ENCODE measurements at regions not wholly inside any gene's neighbourhood (a gene's known extent, or its start where the extent isn't known, plus 50 kb on each side); places are given as distances from the start of the nearest gene placed in this dataset.
A peak's percentile ranks its signal among the peaks of the same experiment; 100 is the strongest.
"Not testable (repeated sequence)": the region's sequence is repeated elsewhere in the genome, so short reads cannot be mapped to it uniquely, and the experiment has no call there.

DNA sequence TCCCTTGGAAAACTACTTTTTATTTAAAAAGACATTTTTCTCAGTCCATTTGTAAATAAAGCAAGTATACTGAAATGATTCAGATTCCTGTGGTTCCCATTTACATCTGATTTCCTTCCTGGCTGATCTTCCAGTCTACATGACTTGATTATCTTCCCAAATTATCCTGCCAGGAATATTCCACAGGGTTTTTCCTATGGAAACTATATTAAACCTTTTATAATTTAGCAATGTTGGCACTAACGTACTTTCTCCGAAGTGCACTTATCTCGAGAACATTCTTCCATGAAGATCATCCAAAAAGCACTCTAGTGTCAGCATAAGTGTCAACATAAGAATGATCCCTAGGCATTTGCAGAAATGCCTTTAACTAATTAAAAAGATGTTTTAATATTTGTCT lies 347.7 kb upstream of the KIF2B start:
- peak; percentile 1 for DNase-seq

DNA sequence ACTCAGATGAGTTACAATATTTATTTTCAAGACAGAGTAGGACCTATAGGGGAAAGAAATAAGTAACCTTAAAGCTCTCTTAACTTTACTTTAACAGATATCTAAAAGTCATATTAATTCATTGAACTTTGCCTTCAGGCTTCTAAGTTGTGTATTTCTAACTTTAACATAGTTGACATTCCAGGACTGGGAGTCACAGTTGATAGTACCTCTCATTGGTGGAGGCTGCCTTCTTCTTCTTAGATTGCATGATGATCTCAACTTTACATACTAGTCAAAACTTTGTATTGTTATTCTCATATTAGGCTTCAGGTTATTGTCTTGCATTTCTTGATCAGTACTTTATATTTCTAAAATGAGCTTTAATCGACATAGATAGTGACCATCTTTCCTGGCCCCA lies 350.1 kb upstream of the KIF2B start:
- peak; percentile 7 for DNase-seq

DNA sequence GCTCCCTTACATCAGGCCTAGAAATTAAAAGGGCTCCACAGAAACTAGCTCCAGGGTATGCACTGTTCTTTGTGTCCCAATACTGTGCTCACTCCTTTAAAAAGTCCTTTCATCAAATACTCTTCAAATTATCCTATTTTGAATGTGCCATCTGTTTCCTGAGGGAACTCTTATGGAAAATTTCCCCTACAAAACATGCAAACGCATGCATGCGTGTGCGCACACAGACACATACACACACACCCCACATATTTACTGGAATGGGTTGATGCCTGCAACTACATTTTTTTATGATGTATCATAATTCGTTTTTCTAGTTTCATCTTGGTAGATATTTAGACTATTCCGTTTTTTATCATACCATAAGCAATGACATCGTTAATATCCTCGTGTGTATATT lies 351.2 kb upstream of the KIF2B start:
- DNase-seq: no peak

- peak; percentile 0 for DNase-seq
Measured at GRCh38 chr17:53470626-53471025, 352.1 kb upstream of the KIF2B start.

GRCh38 chr17:53466733-53467132 lies 356.0 kb upstream of the KIF2B start:
- DNase-seq: no peak

GRCh38 chr17:53464396-53464795 lies 358.3 kb upstream of the KIF2B start:
- not testable (repeated sequence) for DNase-seq

GRCh38 chr17:53463363-53463762 lies 359.4 kb upstream of the KIF2B start:
- no peak for DNase-seq

DNA sequence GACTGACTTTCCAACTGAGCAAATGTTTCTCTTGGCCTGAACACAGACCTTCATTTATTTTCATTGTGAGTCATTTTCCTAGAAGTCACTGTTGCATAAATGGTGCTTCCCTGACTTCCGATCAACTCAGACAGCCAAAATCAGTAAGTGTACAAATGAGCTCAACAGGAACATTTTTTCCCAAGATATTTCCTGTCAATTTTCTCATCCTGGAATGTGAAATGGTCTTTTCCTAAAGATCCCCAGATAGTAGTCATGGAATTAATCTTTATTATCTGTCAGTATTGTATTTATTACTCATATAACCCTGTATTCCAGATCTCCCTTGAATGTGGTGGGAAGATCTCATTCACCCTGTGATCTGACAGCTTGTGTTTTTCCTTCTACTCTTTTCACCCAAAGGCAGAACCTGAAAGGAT lies 360.3 kb upstream of the KIF2B start:
- peak; percentile 8 for DNase-seq

DNA sequence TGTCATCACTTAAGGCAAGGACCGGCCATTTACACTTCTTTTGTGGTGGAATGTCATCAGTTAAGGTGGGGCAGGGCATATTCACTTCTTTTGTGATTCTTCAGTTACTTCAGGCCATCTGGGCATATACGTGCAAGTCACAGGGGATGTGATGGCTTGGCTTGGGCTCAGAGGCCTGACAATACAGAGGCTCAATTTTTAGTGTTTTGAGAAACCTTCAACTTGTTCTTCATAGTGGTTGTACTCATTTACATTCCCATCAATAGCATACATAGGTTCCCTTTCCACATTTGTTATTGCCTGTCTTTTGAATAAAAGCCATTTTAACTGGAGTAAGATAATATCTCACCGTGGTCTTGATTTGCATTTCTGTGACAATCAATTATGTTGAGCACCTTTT lies 366.8 kb upstream of the KIF2B start:
- DNase-seq: not testable (repeated sequence)

DNA sequence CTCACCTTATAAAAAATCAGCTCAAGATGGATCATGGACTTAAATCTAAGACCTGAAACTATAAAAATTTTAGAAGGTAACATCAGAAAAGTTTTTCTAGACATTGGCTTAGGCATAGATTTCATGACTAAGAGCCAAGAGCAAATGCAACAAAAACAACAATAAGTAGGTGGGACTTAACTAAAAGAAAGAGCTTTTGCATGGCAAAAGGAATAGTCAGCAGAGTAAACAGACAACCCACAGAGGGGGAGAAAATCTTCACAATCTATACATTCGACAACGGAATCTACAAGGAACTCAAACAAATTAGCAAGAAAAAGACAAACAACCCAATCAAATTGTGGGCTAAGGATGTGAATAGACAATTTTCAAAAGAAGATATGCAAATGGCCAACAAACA lies 368.4 kb upstream of the KIF2B start:
- no peak for DNase-seq

- DNase-seq: no peak
Measured at GRCh38 chr17:53449324-53449723, 373.4 kb upstream of the KIF2B start.

GRCh38 chr17:53428913-53429312 lies 393.8 kb upstream of the KIF2B start:
- DNase-seq: no peak

- DNase-seq: peak; percentile 4
Measured at GRCh38 chr17:53426505-53426904, 396.2 kb upstream of the KIF2B start.

DNA sequence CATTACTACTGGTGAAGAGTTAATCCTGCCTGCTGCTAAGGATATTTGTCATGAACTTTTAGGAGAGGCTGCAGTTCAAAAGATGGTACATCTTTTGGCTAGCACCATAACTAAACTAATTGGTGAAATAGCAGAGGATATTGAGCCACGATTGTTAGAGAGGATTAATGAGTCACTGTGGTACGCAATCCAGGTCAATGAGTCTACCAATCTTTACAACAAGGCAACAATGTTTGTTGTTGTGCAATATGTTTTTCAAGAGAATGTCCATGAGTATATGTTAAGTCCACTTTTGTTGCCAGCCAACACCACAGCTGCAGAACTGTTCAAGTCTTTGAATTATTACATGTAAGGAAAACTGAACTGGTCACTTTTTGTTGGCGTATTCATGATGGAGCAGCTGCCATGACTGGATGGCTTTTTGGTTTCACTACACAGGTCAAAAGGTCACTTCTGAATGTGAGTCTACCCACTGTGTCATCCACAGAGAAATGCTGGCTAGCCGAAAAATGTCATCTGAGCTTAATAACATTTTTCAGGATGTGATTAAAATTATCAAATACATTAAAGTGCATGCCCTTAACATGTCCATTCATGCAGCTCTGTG lies 402.6 kb upstream of the KIF2B start:
- no peak for DNase-seq

DNA sequence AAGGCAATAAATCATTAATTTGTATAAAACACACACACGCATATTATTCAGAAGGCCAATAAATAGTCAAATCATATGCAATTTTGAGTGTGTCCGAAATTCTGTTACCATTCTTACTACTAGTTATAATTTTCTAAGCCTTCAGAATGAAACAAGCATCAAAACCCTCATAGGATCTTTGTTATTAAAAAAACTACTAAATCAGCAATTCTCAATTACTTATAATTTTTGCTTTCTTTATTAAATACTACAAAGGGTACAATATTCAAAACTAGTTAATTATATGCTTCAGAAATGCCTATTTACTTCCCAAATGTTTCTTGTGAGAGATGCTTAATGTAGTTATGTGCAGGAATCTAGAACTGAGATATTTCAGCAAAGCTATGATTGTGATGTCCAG lies 413.1 kb upstream of the KIF2B start:
- DNase-seq: no peak

GRCh38 chr17:53406907-53407306 lies 415.8 kb upstream of the KIF2B start:
- no peak for DNase-seq

GRCh38 chr17:53391197-53391596 lies 431.5 kb upstream of the KIF2B start:
- DNase-seq: no peak

DNA sequence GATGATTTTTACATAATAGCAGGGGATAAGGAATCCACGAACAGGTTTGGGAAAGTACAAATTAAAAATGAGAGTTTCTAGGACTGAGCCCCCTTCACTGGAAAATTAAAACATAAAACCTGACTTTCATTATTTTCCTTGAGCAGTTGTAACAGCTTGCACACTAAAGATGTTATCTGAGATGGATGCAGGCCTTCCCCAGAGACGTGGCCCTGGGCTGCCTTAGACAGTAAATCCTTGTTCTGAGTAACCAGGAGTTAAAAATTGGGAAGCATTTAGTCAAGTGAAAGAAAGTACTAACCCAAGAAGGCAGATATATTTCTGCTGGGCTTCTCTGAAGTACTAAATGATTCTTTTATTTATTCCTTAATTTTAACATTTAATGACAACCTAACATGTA lies 432.2 kb upstream of the KIF2B start:
- DNase-seq: no peak

- no peak for DNase-seq
Measured at GRCh38 chr17:53387745-53388144, 435.0 kb upstream of the KIF2B start.

- no peak for DNase-seq
Measured at GRCh38 chr17:53353919-53354351, 468.8 kb upstream of the KIF2B start.

DNA sequence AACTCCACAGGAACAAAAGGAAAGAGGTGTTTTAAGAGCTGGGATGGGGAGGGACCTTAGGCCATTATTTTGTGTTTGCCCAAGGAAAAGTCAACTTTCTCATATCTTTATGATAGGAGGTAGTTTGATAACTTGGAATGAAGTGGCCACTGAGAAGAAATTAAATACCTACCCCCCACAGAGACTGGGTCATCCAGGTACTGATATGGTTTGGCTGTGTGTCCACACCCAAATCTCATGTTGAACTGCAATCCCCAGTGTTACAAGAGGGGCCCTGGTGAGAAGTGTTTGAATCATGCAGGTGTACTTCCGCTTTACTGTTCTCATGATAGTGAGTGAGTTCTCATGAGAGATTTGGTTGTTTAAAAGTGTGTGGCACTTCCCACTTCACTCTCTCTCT lies 477.9 kb upstream of the KIF2B start:
- DNase-seq: no peak

GRCh38 chr17:53336281-53336680 lies 486.4 kb upstream of the KIF2B start:
- DNase-seq: no peak

DNA sequence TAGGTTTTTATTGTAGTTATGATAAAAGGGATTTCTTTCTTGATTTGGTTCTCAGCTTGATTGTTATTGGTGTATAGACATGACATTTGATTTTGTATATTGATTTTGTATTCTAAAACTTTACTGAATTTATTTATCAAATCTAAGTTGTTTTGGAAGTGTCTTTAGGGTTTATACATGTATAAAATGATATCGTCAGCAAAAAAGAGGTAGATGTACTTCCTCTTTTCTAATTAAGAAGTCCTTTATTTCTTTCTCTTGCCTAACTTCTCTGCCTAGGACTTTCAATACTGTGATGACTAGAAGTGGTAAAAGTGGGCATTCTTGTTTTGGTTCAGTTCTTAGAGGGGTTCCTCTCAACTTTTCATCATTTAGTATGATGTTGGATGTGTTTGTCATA lies 487.3 kb upstream of the KIF2B start:
- DNase-seq: no peak

- DNase-seq: no peak
Measured at GRCh38 chr17:53330756-53331155, 492.0 kb upstream of the KIF2B start.

DNA sequence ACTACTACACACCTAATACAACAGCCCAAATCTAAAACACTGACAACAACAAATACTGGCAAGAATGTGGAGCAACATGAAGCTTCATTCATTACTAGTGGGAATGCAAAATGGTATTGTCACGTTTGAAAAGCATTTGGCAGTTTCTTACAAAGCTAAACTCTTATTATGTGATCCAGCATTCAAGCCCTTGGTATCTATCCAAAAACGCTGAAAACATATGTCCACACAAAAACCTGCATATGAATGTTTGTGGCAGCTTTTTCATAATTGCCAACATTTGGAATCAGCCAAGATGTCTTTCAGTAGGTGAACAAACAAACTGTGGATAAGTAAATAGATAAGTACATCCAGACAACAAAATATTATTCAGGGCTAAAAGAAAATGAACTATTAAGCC lies 501.1 kb upstream of the KIF2B start:
- DNase-seq: no peak

Data from fibroblast of skin of abdomen (primary cell).